ENCODE measurements at regions not wholly inside any gene's neighbourhood (a gene's known extent, or its start where the extent isn't known, plus 50 kb on each side); places are given as distances from the start of the nearest gene placed in this dataset.
"Not testable (repeated sequence)": the region's sequence is repeated elsewhere in the genome, so short reads cannot be mapped to it uniquely, and the experiment has no call there.

GRCh38 chr1:213541641-213542040 lies 446.1 kb upstream of the PROX1 start:
- no peak for DNase-seq

DNA sequence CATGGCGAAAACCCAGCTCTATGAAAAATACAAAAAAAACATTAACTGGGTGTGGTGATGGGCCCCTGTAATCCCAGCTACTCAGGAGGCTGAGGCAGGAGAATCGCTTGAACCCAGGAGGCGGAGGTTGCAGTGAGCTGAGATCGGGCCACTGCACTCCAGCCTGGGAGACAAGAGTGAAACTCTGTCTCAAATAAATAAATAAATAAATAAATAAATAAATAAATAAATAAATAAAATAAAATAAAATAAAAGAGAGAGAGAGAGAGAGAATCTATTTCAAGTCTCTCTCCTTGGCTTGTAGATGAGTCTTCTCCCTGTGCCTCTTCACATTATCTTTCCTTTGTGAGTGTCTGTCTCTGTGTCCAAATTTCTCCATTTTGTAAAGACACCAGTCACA lies 442.6 kb upstream of the PROX1 start:
- DNase-seq: not testable (repeated sequence)

DNA sequence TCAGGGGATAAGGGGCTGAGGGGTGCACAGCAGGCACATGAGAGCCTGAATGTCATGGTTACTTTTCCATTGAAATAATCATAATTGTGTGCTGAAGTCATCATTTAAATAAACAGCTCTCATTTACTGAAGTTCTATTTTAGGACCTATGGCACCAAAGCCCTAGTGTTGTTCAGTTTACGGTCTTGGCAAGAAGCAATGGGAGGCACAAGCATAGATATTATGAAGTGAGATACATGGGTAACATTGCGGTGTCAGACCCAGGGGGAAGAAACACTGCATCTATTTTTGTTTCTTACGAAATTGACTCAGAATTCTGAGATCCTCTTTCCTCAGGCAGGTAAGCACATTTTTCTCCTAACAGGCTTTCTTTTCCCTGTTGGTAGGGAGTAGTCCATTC lies 437.8 kb upstream of the PROX1 start:
- no peak for DNase-seq

DNA sequence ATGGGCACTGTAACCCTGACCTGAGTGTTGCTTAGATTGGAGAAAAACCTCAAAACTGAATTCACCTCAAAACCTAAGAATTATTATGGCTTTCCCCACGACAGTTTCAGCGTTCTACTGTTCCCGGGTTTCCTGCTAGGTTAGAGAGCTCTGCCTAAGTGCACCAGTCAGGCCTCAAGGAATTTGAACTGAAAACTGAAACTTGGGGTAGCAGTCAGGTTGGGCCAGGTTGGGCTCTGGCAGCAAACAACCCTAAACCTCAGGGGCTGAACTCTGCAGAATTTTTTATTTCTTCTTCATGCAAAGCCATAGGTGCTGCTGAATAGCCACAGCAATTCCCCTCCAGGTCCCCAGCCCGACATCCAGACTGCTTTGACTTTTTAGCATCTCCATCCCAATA lies 437.0 kb upstream of the PROX1 start:
- no peak for DNase-seq

- no peak for DNase-seq
Measured at GRCh38 chr1:213552045-213552444, 435.7 kb upstream of the PROX1 start.

DNA sequence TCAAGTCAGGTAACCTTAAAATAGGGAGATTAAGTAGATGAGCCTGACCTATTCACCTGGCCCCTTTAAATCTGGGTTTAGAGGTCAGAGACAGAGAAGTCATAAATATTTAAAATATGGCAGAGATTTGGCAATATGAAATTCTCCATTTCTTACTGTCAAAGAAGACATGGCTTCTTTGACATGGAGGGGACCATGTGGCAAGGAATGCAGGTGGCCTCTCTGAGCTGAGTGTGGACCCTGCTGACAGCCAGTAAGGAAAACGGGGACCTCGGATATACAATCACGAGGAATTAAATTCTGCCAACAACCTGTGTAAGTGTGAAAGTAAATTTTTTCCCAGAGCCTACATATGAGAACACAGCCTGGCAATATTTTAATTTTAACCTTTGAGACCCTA lies 427.5 kb upstream of the PROX1 start:
- DNase-seq: no peak

DNA sequence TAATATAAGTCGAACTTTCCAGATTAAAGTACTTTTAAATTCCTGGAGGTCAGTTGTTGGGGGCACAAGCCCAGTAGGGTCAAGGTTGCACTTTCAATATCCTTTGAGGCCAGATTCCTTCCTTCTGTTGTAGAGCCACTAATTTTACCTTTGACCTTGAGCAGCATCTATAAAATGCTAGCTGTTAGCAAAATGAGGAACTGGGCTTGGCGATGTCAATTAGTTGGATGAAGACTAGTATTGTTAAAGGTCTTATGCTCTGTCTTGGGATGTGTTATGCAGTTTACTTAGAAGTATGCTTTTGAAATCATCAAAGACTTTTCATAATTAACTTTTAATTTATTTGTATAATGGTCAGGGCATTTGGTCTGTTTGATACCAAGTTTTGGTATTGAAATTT lies 425.9 kb upstream of the PROX1 start:
- DNase-seq: no peak

DNA sequence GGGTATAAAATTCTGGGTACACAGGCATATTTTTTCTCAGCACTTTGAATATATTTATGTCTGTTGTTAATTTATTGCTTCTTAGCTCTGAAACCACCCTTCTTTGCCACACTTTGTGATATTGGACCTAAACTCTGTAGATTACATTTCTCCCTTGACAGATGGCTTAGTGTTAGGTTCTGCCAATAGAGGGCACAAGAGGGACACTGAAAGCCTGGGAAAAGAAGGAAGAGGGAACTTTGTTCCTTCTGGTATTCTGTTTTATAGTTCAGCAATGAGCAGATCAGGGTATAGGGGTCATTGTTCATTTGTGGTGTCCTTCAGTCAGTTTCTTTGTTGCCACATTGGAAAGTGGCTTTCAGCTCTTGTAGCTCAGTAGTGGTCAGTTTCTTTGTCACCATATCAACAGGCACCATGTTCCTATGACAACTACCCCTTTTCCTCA lies 423.5 kb upstream of the PROX1 start:
- DNase-seq: no peak

- DNase-seq: no peak
Measured at GRCh38 chr1:213568929-213569815, 418.6 kb upstream of the PROX1 start.

DNA sequence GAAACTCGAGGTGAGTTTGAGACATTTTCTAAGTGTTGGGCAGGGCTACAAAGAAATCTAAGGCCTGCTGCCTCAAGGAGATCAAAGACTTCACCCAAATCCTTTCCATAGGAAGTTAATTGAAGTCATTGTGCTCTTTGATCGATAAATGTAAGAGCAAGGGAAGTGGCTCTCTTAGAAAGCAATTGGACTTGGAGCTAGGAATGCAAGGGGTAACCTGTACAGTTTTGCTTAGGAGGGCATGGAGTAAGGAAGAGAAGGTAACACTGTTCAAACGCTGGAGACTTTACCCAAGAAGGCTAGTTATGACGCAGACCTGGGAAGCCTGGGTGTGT lies 418.0 kb upstream of the PROX1 start:
- no peak for DNase-seq

DNA sequence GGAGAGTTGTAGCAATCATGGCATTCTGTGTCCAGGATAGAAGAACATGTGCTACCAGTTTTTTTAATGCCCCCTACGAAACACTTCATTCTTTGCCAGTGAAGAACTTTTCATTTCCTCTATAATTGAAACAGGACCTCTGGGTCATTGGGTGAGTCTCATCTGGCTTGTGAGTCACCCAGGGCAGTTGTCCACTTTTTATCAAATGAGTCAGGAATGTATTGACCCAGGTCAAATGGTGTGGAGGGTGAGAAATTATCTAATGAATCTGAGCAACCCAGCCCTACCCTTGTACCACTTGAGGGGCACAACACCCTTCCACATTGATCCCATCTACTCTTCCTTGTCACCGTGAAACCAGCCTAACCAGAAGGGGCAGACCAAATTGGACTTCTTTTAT lies 417.3 kb upstream of the PROX1 start:
- DNase-seq: no peak

GRCh38 chr1:213571419-213571818 lies 416.4 kb upstream of the PROX1 start:
- DNase-seq: no peak

DNA sequence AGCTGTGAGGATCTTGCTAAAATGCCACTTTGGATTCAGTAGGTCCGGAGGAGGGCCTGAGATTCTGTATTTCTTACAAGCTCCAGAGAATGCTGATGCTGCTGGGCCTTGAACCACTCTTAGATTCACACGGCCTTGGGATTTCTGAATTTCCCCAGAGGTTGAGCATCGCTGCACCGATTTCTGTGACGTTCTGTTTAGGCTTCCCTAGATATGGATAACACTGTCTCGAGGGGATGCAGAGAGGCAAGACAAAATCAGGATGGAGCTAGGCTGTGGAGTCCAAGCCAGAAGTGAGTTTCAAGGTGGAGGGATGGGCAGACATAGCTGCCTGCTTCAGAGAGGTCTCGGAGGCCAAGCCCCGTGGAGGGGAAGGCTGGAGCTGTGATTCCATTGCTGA lies 415.9 kb upstream of the PROX1 start:
- no peak for DNase-seq

DNA sequence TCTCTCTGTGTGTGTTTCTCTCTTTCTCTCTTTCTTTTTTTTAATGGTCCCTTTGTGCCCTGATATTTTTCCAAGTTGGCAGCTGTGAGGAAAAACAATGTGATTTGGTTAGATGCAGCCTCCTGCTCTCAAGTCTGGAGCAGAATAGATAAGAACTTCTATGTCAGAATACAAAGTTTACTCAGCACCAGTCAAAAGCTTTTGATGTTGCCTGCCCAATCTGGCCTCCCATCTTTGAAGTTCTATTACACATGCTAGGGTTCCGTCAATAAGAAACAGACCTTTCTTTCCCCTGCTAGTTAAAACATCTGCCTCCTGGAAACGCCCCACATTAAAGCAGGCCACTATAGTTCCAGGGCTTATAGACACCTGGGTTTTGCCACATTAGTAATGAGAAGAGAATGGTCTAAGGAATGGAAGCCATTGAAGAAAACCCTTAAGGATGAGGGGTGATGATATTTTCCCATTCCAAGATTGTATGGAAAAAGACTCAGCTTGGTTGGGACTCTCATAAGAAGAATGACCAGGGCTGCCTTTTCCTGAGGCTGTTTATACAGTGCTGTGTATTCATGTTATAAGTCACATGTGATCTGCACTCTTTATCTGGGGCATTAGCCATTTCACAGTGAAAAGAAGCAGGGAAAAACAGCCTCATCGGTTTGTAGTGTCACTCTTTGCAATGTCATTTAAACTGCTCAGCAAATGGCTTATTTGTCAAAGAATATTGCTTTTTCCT lies 414.7 kb upstream of the PROX1 start:
- DNase-seq: no peak

GRCh38 chr1:213573648-213574009 lies 414.1 kb upstream of the PROX1 start:
- no peak for DNase-seq

DNA sequence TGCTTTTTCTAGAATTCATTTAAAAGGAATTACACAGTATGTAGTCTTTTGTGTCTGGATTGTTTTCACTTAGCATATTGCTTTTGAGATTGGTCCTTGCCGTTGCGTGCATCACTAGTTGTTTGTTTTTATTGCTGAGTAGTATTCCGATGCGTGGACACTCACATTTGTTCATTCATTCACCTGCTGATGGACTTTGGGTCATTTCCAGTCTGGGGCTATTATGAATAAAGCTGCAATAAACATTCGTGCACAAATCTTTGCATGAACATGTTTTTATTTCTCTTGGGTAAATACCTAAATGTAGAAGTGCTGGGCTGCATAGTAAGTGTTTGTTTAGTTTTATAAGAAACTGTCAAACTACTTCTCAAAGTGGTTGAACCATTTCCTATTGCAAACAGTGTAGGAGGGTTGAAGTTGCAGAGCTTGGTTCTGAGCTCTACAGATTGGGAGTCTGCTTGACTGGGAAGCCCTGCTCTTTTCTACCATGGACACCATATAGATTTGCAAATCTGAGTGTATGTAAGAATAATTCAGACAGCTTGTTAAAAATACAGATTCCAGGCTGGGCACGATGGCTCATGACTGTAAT lies 404.7 kb upstream of the PROX1 start:
- no peak for DNase-seq

- DNase-seq: no peak
Measured at GRCh38 chr1:213584272-213584671, 403.5 kb upstream of the PROX1 start.

DNA sequence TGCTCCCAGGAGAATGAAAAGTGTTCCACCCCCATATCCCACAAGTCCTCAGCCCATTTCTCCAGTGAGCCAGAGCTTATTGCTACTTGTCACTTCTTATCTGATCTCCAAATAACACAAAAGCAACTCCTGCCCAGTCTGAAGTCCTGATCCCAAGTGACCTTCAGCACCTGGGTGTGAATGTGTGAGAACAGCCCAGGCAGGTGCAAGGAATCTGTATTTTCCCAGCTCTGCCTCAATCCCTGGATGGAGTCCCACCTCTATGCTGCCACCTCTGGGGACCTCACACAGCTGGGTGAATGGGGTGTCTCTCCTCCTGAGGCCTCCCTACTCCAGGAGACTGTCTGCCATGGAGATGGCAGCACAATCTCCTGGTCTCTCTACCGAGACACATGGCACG lies 402.4 kb upstream of the PROX1 start:
- no peak for DNase-seq

DNA sequence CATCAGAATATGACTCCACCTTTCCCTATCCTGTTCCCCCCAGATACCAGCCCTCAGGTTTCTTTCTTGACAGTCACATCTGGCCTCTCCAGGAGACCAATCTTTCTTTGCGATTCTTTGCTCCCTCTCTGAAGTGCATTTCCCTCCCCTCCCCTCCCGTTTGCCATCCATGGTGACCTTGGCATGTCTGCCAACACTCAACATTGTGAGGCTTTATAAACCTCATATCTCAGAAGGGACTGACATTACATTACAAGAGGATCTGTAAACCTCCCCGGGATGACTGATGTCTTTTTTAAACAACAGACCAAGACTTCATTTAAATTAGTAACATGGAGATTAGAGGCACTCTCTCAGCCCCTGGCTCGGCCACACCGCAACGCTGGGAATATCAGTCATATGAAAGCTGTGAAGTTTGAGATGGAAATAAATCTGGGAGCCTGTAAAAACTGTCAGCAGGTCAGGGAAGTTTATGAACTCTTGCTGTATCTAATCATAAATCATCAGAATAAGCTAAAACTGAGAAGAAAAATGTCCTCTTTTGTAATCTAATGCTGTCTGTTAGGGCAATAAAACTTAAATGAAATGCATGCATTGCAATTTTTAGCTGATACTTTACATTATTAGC lies 401.7 kb upstream of the PROX1 start:
- DNase-seq: no peak

DNA sequence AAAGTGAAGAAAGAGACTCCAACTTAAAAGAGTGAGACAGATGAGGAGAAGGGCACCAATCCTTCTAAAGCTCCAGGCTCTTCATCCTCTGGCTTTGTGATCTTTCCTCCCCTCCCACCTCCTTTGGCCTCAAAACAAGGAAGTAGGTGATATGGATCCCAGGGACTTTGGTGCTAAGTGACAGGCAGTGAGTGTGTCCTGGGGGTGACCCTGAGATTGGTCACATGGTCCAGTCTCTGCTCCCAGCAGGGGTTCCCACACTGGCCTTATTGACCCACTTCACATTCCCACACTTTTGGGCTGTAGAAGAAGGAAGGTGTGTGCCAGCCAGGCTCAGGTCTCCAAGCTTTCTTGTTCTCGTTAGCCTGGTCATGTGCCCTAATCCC lies 401.2 kb upstream of the PROX1 start:
- DNase-seq: no peak

DNA sequence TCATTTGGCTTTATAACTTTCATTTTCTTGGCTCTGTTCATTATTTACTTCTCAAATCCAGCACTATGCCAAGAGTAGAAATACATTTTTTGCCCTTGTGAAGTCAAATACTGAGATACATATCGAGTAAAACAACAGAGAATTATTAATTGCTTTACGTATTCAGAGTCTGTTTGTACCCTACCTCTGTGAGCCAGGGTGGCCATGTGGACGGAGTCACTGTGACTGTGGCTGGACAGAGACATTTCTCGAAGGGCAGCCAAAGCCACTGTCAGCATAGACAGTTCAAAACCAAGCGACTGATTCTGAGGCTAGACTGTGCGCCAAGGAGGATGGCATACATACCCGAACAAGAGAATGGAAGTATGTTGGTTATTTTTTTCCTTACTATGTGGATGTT lies 391.0 kb upstream of the PROX1 start:
- DNase-seq: no peak

DNA sequence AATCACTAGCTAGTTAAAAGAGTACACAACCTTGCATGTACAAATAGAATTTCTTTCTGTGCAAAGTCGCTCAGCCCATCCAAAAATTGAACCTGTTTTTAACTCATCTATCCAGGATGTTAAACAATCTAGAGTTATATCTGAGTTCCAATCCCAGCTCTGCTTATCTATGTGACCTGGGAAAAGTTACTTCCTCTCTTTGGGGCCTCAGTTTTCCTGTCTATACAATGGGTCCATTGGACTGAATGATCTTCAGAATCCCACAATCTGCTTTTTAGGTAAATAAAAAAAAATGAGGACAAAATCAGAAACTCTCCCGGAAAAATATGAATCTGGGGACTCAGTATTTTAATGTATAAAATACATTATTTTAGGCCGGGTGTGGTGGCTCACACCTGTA lies 389.5 kb upstream of the PROX1 start:
- DNase-seq: no peak

- DNase-seq: no peak
Measured at GRCh38 chr1:213600879-213601278, 386.9 kb upstream of the PROX1 start.

DNA sequence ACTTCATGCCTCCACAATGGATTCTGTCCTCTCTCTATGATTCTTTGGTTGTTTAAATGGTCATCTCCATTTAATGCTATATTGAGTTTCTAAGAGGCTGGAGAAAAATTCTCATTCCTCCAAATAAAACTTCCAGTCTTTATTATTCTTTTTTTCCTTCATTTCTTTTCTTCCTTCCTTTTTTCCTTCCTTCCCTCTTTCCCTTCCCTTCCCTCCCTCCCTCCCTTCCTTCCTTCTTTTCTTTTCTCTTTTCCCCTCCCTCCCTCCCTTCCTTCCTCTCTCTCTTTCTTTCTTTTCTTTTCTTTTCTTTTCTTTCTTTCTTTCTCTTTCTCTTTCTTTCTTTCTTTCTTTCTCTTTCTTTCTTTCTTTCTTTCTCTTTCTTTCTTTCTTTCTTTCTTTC lies 386.1 kb upstream of the PROX1 start:
- DNase-seq: not testable (repeated sequence)
